ENCODE measurements at regions not wholly inside any gene's neighbourhood (a gene's known extent, or its start where the extent isn't known, plus 50 kb on each side); places are given as distances from the start of the nearest gene placed in this dataset.
"Not testable (repeated sequence)": the region's sequence is repeated elsewhere in the genome, so short reads cannot be mapped to it uniquely, and the experiment has no call there.

- no peak for DNase-seq (ENCODE audit: low read depth in 2 of 3, low spot score in 1 of 3)
Observed at GRCh38 chr4:12956026-12956425, 528.1 kb downstream of the RAB28 start.

DNA sequence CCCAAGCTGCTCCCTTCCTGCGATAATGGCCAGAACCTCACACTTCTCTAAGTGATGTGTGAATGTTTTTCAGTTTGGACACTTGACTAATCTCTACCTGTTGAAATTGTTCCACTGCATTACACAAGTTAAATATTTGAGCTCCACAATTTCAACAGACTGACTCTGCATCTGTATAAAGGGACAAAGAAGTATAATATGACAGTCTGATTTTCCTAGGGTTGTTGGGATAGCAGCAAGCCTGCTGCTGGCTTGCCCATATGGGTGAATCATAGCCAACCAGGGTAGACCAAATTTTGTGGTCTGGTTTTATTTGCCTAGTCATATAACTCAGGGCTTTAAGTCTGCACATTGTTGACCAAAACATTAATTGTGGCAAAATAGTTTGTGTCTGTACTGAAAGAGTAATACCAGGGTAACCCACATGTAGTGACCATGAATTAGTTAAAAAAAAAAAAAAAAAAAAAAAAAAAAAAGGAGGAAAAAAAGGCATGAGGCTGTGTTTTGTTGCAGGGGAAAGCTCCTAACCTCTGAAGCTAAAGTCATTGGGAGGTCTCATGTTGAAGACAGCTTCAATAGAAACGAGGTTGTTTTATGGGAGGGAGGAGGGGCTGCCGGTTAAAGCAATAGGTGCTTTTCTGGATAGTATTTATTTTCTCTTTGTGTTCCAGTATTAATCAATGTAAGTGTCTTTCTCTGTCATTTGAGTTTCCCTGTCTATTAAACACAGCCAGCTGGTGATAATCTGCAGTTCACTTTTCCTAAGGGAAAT lies 534.2 kb downstream of the RAB28 start:
- no peak for DNase-seq (ENCODE audit: low read depth in 2 of 3, low spot score in 1 of 3)

GRCh38 chr4:12943069-12943468 lies 541.1 kb downstream of the RAB28 start:
- DNase-seq (ENCODE audit: low read depth in 2 of 3, low spot score in 1 of 3) = no peak

DNA sequence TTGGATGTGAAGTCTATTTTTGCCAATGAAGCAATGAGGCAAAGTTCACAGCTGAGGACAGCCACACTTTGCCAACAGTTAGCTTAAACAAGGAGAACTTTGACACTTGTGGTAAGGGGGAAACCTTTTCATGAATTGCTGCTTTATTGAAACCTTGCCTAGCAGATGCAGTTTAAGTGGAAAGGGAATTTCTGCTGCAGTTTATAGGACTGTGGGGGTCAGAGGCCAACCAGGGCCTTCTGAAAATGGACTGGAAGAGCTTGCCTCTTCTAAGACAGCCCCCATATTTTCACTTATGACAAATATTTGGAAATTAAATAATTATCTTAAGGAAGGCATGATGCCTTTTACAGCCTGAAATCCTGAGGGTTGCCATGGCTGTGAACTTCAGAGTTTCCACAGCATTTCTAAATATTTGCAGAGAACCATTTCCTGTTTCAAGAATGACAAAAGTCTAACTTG lies 550.3 kb downstream of the RAB28 start:
- no peak for DNase-seq (ENCODE audit: low read depth in 2 of 3, low spot score in 1 of 3)

GRCh38 chr4:12932203-12932788 lies 551.8 kb downstream of the RAB28 start:
- DNase-seq (ENCODE audit: low read depth in 2 of 3, low spot score in 1 of 3) = no peak

- DNase-seq (ENCODE audit: low read depth in 2 of 3, low spot score in 1 of 3) = no peak
Observed at GRCh38 chr4:12929784-12930183, 554.4 kb downstream of the RAB28 start.

DNA sequence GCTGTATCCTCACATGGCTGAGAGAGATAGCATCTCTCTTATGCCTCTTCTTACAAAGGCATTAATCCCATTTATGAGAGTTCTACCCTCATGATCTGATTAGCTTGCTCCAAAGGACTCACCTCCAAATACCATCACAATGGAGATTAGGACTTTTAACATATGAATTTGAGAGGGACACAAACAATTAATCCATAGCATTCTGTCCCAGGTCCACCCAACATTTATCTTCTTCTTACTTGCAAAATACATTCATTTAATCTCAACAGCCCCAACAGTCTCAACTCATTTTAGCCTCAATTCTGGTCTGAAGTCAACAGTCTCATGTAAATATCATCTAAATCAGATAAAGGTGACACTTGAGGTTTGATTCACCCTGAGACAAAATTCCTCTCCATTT lies 555.4 kb downstream of the RAB28 start:
- no peak for DNase-seq (ENCODE audit: low read depth in 2 of 3, low spot score in 1 of 3)

- no peak for DNase-seq (ENCODE audit: low read depth in 2 of 3, low spot score in 1 of 3)
Observed at GRCh38 chr4:12926189-12927066, 557.7 kb downstream of the RAB28 start.

GRCh38 chr4:12924728-12925320 lies 559.3 kb downstream of the RAB28 start:
- DNase-seq (ENCODE audit: low read depth in 2 of 3, low spot score in 1 of 3) = no peak

- DNase-seq (ENCODE audit: low read depth in 2 of 3, low spot score in 1 of 3) = no peak
Observed at GRCh38 chr4:12924253-12924652, 559.9 kb downstream of the RAB28 start.

DNA sequence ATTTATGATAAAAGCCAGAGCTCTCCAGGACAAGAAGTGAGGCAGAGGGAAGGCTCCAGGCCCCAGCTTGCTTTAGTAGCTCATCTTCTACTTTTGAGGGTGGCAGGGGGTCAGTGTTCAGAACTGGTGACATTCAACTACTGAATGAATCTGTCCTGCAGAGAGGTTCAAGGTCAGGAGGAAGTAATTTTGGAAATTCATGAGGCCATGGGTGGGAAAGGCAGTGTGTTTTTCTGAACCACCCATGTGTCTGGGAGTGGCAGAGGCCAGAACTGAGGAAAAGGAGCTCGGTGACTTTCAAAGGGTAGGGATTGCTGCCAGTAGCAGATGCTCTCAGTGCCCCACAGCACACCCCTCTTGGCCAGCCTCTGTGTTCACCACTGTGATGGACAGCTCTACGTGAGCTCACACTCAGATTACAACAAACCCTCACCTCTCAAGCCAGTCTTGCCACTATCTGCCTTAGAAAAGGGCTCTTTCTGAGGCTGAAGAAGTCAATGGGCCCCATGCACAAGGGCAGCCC lies 571.2 kb downstream of the RAB28 start:
- DNase-seq (ENCODE audit: low read depth in 2 of 3, low spot score in 1 of 3) = no peak

DNA sequence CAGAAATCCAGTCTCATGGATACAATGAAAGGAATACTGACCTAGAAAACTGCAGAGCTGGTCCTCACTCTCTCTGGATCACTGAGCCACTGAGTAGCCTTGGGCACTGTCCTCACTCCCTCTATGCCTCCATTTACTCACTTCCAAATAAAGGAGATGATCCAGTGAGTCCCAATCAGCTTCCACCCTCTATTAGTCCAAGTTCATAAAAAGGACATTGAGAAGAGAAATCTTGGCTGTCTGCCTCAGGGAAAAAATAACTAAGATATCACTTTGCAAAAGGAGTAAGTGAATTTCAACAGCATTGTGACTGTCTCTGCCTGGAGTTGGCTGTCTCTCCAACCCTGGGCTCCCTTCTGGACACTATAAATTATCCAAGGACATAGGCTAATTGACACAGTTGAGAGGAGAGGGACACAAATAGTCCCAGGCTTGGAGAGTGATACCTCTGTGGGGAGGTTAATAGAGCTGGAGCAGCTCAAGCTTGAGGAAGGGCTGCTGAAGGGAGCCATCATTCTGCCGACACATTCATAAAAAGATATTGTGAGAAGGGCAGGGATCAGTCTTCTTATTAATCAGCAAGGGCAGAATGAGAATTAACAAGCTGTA lies 572.3 kb downstream of the RAB28 start:
- no peak for DNase-seq (ENCODE audit: low read depth in 2 of 3, low spot score in 1 of 3)

DNA sequence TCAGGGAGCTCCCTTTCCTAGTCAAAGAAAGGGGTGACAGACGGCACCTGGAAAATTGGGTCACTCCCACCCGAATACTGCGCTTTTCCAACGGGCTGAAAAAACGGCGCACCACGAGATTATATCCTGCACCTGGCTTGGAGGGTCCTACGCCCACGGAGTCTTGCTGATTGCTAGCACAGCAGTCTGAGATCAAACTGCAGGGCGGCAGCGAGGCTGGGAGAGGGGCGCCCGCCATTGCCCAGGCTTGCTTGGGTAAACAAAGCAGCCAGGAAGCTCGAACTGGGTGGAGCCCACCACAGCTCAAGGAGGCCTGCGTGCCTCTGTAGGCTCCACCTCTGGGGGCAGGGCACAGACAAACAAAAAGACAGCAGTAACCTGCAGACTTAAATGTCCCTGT lies 580.5 kb downstream of the RAB28 start:
- DNase-seq (ENCODE audit: low read depth in 2 of 3, low spot score in 1 of 3) = not testable (repeated sequence)

GRCh38 chr4:12902735-12903134 lies 581.4 kb downstream of the RAB28 start:
- DNase-seq (ENCODE audit: low read depth in 2 of 3, low spot score in 1 of 3) = no peak

- no peak for DNase-seq (ENCODE audit: low read depth in 2 of 3, low spot score in 1 of 3)
Observed at GRCh38 chr4:12897954-12898353, 586.2 kb downstream of the RAB28 start.

GRCh38 chr4:12894062-12894461 lies 590.1 kb downstream of the RAB28 start:
- DNase-seq (ENCODE audit: low read depth in 2 of 3, low spot score in 1 of 3) = no peak

DNA sequence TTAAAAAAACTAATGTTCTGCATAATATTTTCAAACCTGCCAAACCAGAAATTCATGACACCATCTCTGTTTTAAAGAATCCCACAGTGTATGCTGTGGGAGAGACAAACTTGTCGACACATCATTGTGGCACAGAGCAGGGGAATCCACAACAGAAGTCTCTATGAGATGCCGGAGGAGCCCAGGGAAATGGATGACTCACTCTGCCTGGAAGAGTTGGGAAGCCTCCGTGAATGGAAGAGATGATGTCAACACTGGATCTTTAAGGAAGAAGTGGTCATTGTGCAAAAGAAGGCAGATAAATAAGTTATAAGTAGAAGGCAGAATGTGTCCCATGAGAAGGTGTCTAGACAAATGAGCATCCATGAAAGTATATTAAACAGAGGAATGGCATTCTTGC lies 595.1 kb downstream of the RAB28 start:
- DNase-seq (ENCODE audit: low read depth in 2 of 3, low spot score in 1 of 3) = no peak

DNA sequence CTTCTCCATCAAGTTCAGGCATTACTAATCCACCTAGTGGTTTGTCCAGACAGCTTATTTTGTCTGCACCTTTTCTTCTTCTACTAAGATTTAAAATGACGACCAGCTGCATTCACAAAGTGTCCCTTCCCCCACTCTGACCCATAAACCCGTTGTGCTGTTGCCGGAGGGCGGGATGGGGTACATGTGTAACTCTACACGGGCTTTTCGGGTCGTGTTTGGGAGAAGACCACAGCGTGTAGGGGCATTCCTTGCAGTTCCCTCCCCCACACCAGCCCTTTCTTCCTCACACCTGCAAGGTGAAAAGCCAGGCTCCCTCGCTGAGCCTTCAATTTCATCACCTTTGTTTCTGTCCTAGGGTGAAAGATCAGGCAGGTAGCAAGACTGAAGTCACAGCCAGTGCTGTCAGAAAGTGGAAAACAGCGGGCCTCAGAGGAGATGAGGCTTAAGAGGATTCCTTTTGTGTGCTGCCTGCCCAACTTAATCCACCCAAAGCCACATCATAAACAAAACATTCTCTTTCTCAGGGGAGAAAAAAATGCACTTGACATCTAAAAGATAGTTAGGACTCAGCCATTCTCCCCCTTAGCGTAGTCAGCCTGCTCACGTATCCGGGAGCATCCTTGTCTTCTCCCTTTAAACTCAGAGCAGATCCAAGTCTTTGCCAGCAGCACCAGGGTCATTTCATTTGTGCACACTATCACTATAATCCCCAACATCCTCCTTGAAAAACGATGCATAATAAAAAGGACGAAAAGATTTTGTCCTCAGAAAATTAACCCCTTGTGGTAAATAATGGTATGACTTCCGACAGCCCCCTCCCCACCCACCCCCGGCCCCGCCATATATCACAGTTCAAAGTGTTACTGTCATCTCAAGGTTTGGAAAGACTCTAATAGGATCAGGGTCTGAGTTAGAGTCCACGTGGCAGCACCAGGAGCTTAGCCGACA lies 599.0 kb downstream of the RAB28 start:
- no peak for DNase-seq (ENCODE audit: low read depth in 2 of 3, low spot score in 1 of 3)

- DNase-seq (ENCODE audit: low read depth in 2 of 3, low spot score in 1 of 3) = no peak
Observed at GRCh38 chr4:12881945-12882584, 602.1 kb downstream of the RAB28 start.

Data from stimulated activated CD4-positive, alpha-beta T cell treated with anti-CD3 and anti-CD28 coated beads, Interleukin-12 subunit alpha, Interleukin-12 subunit beta, amount 100 ng/mL, for 48 hours (primary cell).